ENCODE measurements at regions not wholly inside any gene's neighbourhood (a gene's known extent, or its start where the extent isn't known, plus 50 kb on each side); places are given as distances from the start of the nearest gene placed in this dataset.

DNA sequence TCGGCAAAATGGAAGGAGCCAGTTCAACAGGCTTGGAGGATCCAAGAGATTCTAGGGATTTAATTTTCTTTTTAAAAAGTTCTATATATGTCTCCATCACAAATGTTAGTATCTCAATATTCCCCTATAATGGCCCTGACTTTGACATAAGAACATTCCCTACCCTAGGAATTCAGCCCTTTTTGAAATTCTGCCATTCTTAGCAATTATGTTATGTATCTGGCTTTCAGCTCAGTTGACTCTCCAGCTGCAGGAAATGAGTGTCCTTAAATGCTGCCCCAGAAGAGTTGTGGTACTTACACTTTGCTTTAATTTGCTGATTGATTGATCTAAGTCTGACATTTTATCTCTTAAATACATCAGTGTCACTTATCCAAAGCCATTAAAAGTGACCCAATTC is 1454.3 kb downstream of the FSTL5 start:
- TF ChIP-seq POLR2A (IDR thresholded peaks at IDR 0.05; ENCODE audit: low read length) (no peak), GATA1 (IDR thresholded peaks at IDR 0.05; ENCODE audit: low read depth, low read length) (no peak)

Data from erythroblast (primary cell).